ENCODE measurements at regions not wholly inside any gene's neighbourhood (a gene's known extent, or its start where the extent isn't known, plus 50 kb on each side); places are given as distances from the start of the nearest gene placed in this dataset.
"Not testable (repeated sequence)": the region's sequence is repeated elsewhere in the genome, so short reads cannot be mapped to it uniquely, and the experiment has no call there.

- H3K27me3 Mint-ChIP-seq (ENCODE audit: low read depth in 3 of 3); DNase-seq; H3K4me1 Mint-ChIP-seq; H3K4me3 Mint-ChIP-seq; H3K27ac Mint-ChIP-seq; H3K36me3 Mint-ChIP-seq: not testable (repeated sequence)
- H3K9me3 Mint-ChIP-seq = peaks cover 3 to 37% (median 10%) of the 10 kb centered on the region in 6 donors
Observed at GRCh38 chr5:103736343-103736742, 173.8 kb upstream of the NUDT12 start.

GRCh38 chr5:103724271-103724670 lies 161.7 kb upstream of the NUDT12 start:
- no peaks in the 10 kb centered on the region for H3K4me1 Mint-ChIP-seq
- H3K9me3 Mint-ChIP-seq = peaks cover 8 to 46% (median 16%) of the 10 kb centered on the region in 6 donors
- H3K4me3 Mint-ChIP-seq = no peak overlapping the region
- no peaks in the 10 kb centered on the region for H3K36me3 Mint-ChIP-seq
- H3K27ac Mint-ChIP-seq = no peak overlapping the region
- no peak for DNase-seq
- peaks cover 0 to 4% (median 0%) of the 10 kb centered on the region in 3 donors for H3K27me3 Mint-ChIP-seq (ENCODE audit: low read depth in 3 of 3)

- H3K4me3 Mint-ChIP-seq = no peak overlapping the region
Observed at GRCh38 chr5:103721183-103721582, 158.6 kb upstream of the NUDT12 start.

GRCh38 chr5:103718108-103718507 lies 155.5 kb upstream of the NUDT12 start:
- Mint-ChIP-seq H3K36me3 (no peaks in the 10 kb centered on the region), H3K4me3 (no peak overlapping the region), H3K9me3 (peaks cover 0 to 41% (median 25%) of the 10 kb centered on the region in 6 donors), H3K27me3 (ENCODE audit: low read depth in 3 of 3) (peaks cover 0 to 4% (median 1%) of the 10 kb centered on the region in 3 donors), H3K4me1 (no peaks in the 10 kb centered on the region), H3K27ac (no peak overlapping the region)
- no peak for DNase-seq

More at GRCh38 chr5:103721183-103721582, 158.6 kb upstream of the NUDT12 start:
- Mint-ChIP-seq H3K36me3 (no peaks in the 10 kb centered on the region), H3K27ac (no peak overlapping the region), H3K27me3 (ENCODE audit: low read depth in 3 of 3) (peaks cover 0 to 4% (median 1%) of the 10 kb centered on the region in 3 donors), H3K9me3 (peaks cover 6 to 45% (median 23%) of the 10 kb centered on the region in 6 donors), H3K4me1 (no peaks in the 10 kb centered on the region)
- no peak for DNase-seq

GRCh38 chr5:103708601-103709000 lies 146.0 kb upstream of the NUDT12 start:
- H3K27ac Mint-ChIP-seq = no peak overlapping the region
- H3K36me3 Mint-ChIP-seq = no peaks in the 10 kb centered on the region
- no peak for DNase-seq
- H3K9me3 Mint-ChIP-seq = peaks cover 7 to 29% (median 7%) of the 10 kb centered on the region in 6 donors
- no peak overlapping the region for H3K4me3 Mint-ChIP-seq
- no peaks in the 10 kb centered on the region for H3K4me1 Mint-ChIP-seq
- peaks cover 0 to 2% (median 0%) of the 10 kb centered on the region in 3 donors for H3K27me3 Mint-ChIP-seq (ENCODE audit: low read depth in 3 of 3)

- peaks cover 4 to 20% (median 13%) of the 10 kb centered on the region in 6 donors for H3K9me3 Mint-ChIP-seq
- no peaks in the 10 kb centered on the region for H3K4me1 Mint-ChIP-seq
- no peak overlapping the region for H3K27ac Mint-ChIP-seq
- no peak overlapping the region for H3K4me3 Mint-ChIP-seq
- no peak for DNase-seq
- H3K27me3 Mint-ChIP-seq (ENCODE audit: low read depth in 3 of 3) = peaks cover 0 to 2% (median 0%) of the 10 kb centered on the region in 3 donors
- no peaks in the 10 kb centered on the region for H3K36me3 Mint-ChIP-seq
Observed at GRCh38 chr5:103706939-103707682, 144.5 kb upstream of the NUDT12 start.

GRCh38 chr5:103703617-103704016 lies 141.0 kb upstream of the NUDT12 start:
- H3K4me1 Mint-ChIP-seq = no peaks in the 10 kb centered on the region
- no peak for DNase-seq
- H3K4me3 Mint-ChIP-seq = no peak overlapping the region
- H3K27ac Mint-ChIP-seq = no peak overlapping the region
- peaks cover 4 to 15% (median 9%) of the 10 kb centered on the region in 6 donors for H3K9me3 Mint-ChIP-seq
- no peaks in the 10 kb centered on the region for H3K36me3 Mint-ChIP-seq
- H3K27me3 Mint-ChIP-seq (ENCODE audit: low read depth in 3 of 3) = peaks cover 0 to 2% (median 0%) of the 10 kb centered on the region in 3 donors

GRCh38 chr5:103693517-103693916 lies 130.9 kb upstream of the NUDT12 start:
- Mint-ChIP-seq H3K4me3 (no peak overlapping the region), H3K36me3 (no peaks in the 10 kb centered on the region), H3K27ac (no peak overlapping the region), H3K9me3 (peaks cover 2 to 9% (median 6%) of the 10 kb centered on the region in 6 donors), H3K4me1 (no peaks in the 10 kb centered on the region), H3K27me3 (ENCODE audit: low read depth in 3 of 3) (peaks cover 0 to 2% (median 0%) of the 10 kb centered on the region in 3 donors)
- DNase-seq = no peak

- Mint-ChIP-seq H3K27me3 (ENCODE audit: low read depth in 3 of 3) (no peaks in the 10 kb centered on the region), H3K27ac (no peak overlapping the region), H3K4me3 (no peak overlapping the region), H3K4me1 (no peaks in the 10 kb centered on the region), H3K9me3 (peaks cover 5 to 15% (median 9%) of the 10 kb centered on the region in 6 donors), H3K36me3 (no peaks in the 10 kb centered on the region)
- no peak for DNase-seq
Observed at GRCh38 chr5:103690676-103691075, 128.1 kb upstream of the NUDT12 start.

GRCh38 chr5:103679873-103680272 lies 117.3 kb upstream of the NUDT12 start:
- Mint-ChIP-seq H3K4me3 (no peak overlapping the region), H3K27ac (no peak overlapping the region), H3K9me3 (peaks cover 2 to 12% (median 4%) of the 10 kb centered on the region in 6 donors), H3K4me1 (no peaks in the 10 kb centered on the region), H3K27me3 (ENCODE audit: low read depth in 3 of 3) (no peaks in the 10 kb centered on the region), H3K36me3 (no peaks in the 10 kb centered on the region)
- no peak for DNase-seq

GRCh38 chr5:103676198-103676597 lies 113.6 kb upstream of the NUDT12 start:
- not testable (repeated sequence) for H3K36me3 Mint-ChIP-seq; DNase-seq; H3K27ac Mint-ChIP-seq; H3K4me1 Mint-ChIP-seq; H3K4me3 Mint-ChIP-seq; H3K9me3 Mint-ChIP-seq; H3K27me3 Mint-ChIP-seq (ENCODE audit: low read depth in 3 of 3)

GRCh38 chr5:103674739-103675138 lies 112.2 kb upstream of the NUDT12 start:
- Mint-ChIP-seq H3K36me3 (no peaks in the 10 kb centered on the region), H3K9me3 (peaks cover 0 to 7% (median 2%) of the 10 kb centered on the region in 6 donors), H3K4me3 (no peak overlapping the region), H3K27ac (no peak overlapping the region), H3K4me1 (no peaks in the 10 kb centered on the region), H3K27me3 (ENCODE audit: low read depth in 3 of 3) (no peaks in the 10 kb centered on the region)
- no peak for DNase-seq

GRCh38 chr5:103674251-103674650 lies 111.7 kb upstream of the NUDT12 start:
- H3K27ac Mint-ChIP-seq = no peak overlapping the region
- H3K4me3 Mint-ChIP-seq = no peak overlapping the region
- no peaks in the 10 kb centered on the region for H3K36me3 Mint-ChIP-seq
- no peaks in the 10 kb centered on the region for H3K4me1 Mint-ChIP-seq
- no peak for DNase-seq
- peaks cover 2 to 7% (median 4%) of the 10 kb centered on the region in 6 donors for H3K9me3 Mint-ChIP-seq
- H3K27me3 Mint-ChIP-seq (ENCODE audit: low read depth in 3 of 3) = no peaks in the 10 kb centered on the region

GRCh38 chr5:103669615-103670014 lies 107.0 kb upstream of the NUDT12 start:
- H3K27ac Mint-ChIP-seq = no peak overlapping the region

GRCh38 chr5:103668281-103668680 lies 105.7 kb upstream of the NUDT12 start:
- H3K4me3 Mint-ChIP-seq = no peak overlapping the region
- no peaks in the 10 kb centered on the region for H3K36me3 Mint-ChIP-seq
- H3K27me3 Mint-ChIP-seq (ENCODE audit: low read depth in 3 of 3) = peaks cover 0 to 2% (median 0%) of the 10 kb centered on the region in 3 donors
- no peak overlapping the region for H3K27ac Mint-ChIP-seq
- H3K9me3 Mint-ChIP-seq = peaks cover 2 to 40% (median 14%) of the 10 kb centered on the region in 6 donors
- DNase-seq = no peak
- no peaks in the 10 kb centered on the region for H3K4me1 Mint-ChIP-seq

More at GRCh38 chr5:103669615-103670014, 107.0 kb upstream of the NUDT12 start:
- Mint-ChIP-seq H3K4me1 (no peaks in the 10 kb centered on the region), H3K36me3 (no peaks in the 10 kb centered on the region), H3K4me3 (no peak overlapping the region), H3K9me3 (peaks cover 2 to 29% (median 8%) of the 10 kb centered on the region in 6 donors), H3K27me3 (ENCODE audit: low read depth in 3 of 3) (peaks cover 0 to 2% (median 0%) of the 10 kb centered on the region in 3 donors)
- no peak for DNase-seq
